Neuron (in vitro differentiated cells): ENCODE measurements at regions not wholly inside any gene's neighbourhood (a gene's known extent, or its start where the extent isn't known, plus 50 kb on each side); places are given as distances from the start of the nearest gene placed in this dataset.
A peak's percentile ranks its signal among the peaks of the same experiment; 100 is the strongest.

Experiments
- H2AFZ ChIP-seq: one replicate; pipeline ENCODE4 v1.6.1; 2013; ENCODE audit warnings: low read depth, mild to moderate bottlenecking, inconsistent platforms, low read length, moderate library complexity
- H3K27me3 ChIP-seq: one replicate; pipeline ENCODE4 v1.6.1; 2013; ENCODE audit warnings: low read length; ENCODE audit not compliant: insufficient read depth
- H3K36me3 ChIP-seq: one replicate; pipeline ENCODE4 v1.6.1; 2013; ENCODE audit warnings: low read length; ENCODE audit not compliant: insufficient read depth
- H3K4me1 ChIP-seq: one replicate; pipeline ENCODE4 v1.6.1; 2013; ENCODE audit warnings: low read length; ENCODE audit not compliant: insufficient read depth
- H3K4me3 ChIP-seq: 2 replicates; pipeline ENCODE4 v1.5.1; 2013; ENCODE audit warnings: mild to moderate bottlenecking, low read length, moderate library complexity
- H3K9me3 ChIP-seq: one replicate; pipeline ENCODE4 v1.6.1; 2013; ENCODE audit warnings: low read length

- Histone ChIP-seq H2AFZ (no peak overlapping the region), H3K4me1 (peaks cover 3% of the 10 kb centered on the region), H3K27me3 (no peaks in the 10 kb centered on the region), H3K9me3 (no peaks in the 10 kb centered on the region), H3K36me3 (no peaks in the 10 kb centered on the region), H3K4me3 (no peak overlapping the region)
Observed at GRCh38 chr18:34550902-34551301, 159.2 kb upstream of the DTNA start.

GRCh38 chr18:34551824-34552223 is 158.3 kb upstream of the DTNA start:
- H3K4me3 ChIP-seq = no peak overlapping the region
- no peaks in the 10 kb centered on the region for H3K9me3 ChIP-seq
- H3K27me3 ChIP-seq = no peaks in the 10 kb centered on the region
- H2AFZ ChIP-seq = no peak overlapping the region
- no peaks in the 10 kb centered on the region for H3K36me3 ChIP-seq
- H3K4me1 ChIP-seq = peaks cover 3% of the 10 kb centered on the region

GRCh38 chr18:34562252-34562870 is 147.7 kb upstream of the DTNA start:
- no peaks in the 10 kb centered on the region for H3K36me3 ChIP-seq

GRCh38 chr18:34567857-34568256 is 142.2 kb upstream of the DTNA start:
- Histone ChIP-seq H3K4me1 (no peaks in the 10 kb centered on the region), H2AFZ (no peak overlapping the region), H3K36me3 (no peaks in the 10 kb centered on the region), H3K27me3 (no peaks in the 10 kb centered on the region), H3K4me3 (no peak overlapping the region), H3K9me3 (no peaks in the 10 kb centered on the region)

More at GRCh38 chr18:34562252-34562870, 147.7 kb upstream of the DTNA start:
- Histone ChIP-seq H3K4me1 (no peaks in the 10 kb centered on the region), H2AFZ (no peak overlapping the region), H3K27me3 (no peaks in the 10 kb centered on the region), H3K9me3 (no peaks in the 10 kb centered on the region), H3K4me3 (no peak overlapping the region)

GRCh38 chr18:34576622-34577021 is 133.5 kb upstream of the DTNA start:
- H3K27me3 ChIP-seq = no peaks in the 10 kb centered on the region
- no peak overlapping the region for H2AFZ ChIP-seq
- no peak overlapping the region for H3K4me3 ChIP-seq
- H3K36me3 ChIP-seq = no peaks in the 10 kb centered on the region
- no peaks in the 10 kb centered on the region for H3K4me1 ChIP-seq
- no peaks in the 10 kb centered on the region for H3K9me3 ChIP-seq

- Histone ChIP-seq H3K4me3 (no peak overlapping the region), H3K9me3 (no peaks in the 10 kb centered on the region), H3K27me3 (no peaks in the 10 kb centered on the region), H2AFZ (no peak overlapping the region), H3K36me3 (no peaks in the 10 kb centered on the region), H3K4me1 (no peaks in the 10 kb centered on the region)
Observed at GRCh38 chr18:34583895-34584294, 126.2 kb upstream of the DTNA start.

GRCh38 chr18:34590503-34590902 is 119.6 kb upstream of the DTNA start:
- Histone ChIP-seq H3K4me1 (peaks cover 17% of the 10 kb centered on the region), H2AFZ (no peak overlapping the region), H3K4me3 (no peak overlapping the region), H3K9me3 (no peaks in the 10 kb centered on the region), H3K27me3 (no peaks in the 10 kb centered on the region), H3K36me3 (no peaks in the 10 kb centered on the region)

- H3K4me1 ChIP-seq = peaks cover 17% of the 10 kb centered on the region
- no peaks in the 10 kb centered on the region for H3K36me3 ChIP-seq
- H3K4me3 ChIP-seq = no peak overlapping the region
- H3K9me3 ChIP-seq = no peaks in the 10 kb centered on the region
- no peaks in the 10 kb centered on the region for H3K27me3 ChIP-seq
- no peak overlapping the region for H2AFZ ChIP-seq
Observed at GRCh38 chr18:34591920-34592444, 118.1 kb upstream of the DTNA start.

GRCh38 chr18:34592481-34592880 is 117.6 kb upstream of the DTNA start:
- Histone ChIP-seq H3K4me1 (peaks cover 17% of the 10 kb centered on the region), H3K27me3 (no peaks in the 10 kb centered on the region), H3K36me3 (no peaks in the 10 kb centered on the region), H3K9me3 (no peaks in the 10 kb centered on the region), H3K4me3 (no peak overlapping the region), H2AFZ (peak overlapping the region; percentile 58)

- H3K4me1 ChIP-seq = peaks cover 17% of the 10 kb centered on the region
- peak overlapping the region; percentile 45 for H3K4me3 ChIP-seq
- no peaks in the 10 kb centered on the region for H3K9me3 ChIP-seq
- H3K27me3 ChIP-seq = no peaks in the 10 kb centered on the region
- peak overlapping the region; percentile 58 for H2AFZ ChIP-seq
- H3K36me3 ChIP-seq = no peaks in the 10 kb centered on the region
Observed at GRCh38 chr18:34592961-34593382, 117.1 kb upstream of the DTNA start.

- Histone ChIP-seq H3K4me3 (no peak overlapping the region), H3K9me3 (no peaks in the 10 kb centered on the region), H3K27me3 (no peaks in the 10 kb centered on the region), H3K36me3 (no peaks in the 10 kb centered on the region), H3K4me1 (peaks cover 17% of the 10 kb centered on the region), H2AFZ (no peak overlapping the region)
Observed at GRCh38 chr18:34594266-34594665, 115.8 kb upstream of the DTNA start.

GRCh38 chr18:34595690-34596089 is 114.4 kb upstream of the DTNA start:
- H3K27me3 ChIP-seq = no peaks in the 10 kb centered on the region
- H3K9me3 ChIP-seq = no peaks in the 10 kb centered on the region
- H3K4me1 ChIP-seq = peaks cover 17% of the 10 kb centered on the region
- no peaks in the 10 kb centered on the region for H3K36me3 ChIP-seq
- H3K4me3 ChIP-seq = no peak overlapping the region
- no peak overlapping the region for H2AFZ ChIP-seq

- H3K27me3 ChIP-seq = no peaks in the 10 kb centered on the region
- H3K4me3 ChIP-seq = no peak overlapping the region
- H3K36me3 ChIP-seq = no peaks in the 10 kb centered on the region
Observed at GRCh38 chr18:34598120-34598635, 111.9 kb upstream of the DTNA start.

GRCh38 chr18:34600158-34600557 is 109.9 kb upstream of the DTNA start:
- H2AFZ ChIP-seq = no peak overlapping the region
- H3K4me1 ChIP-seq = no peaks in the 10 kb centered on the region
- no peak overlapping the region for H3K4me3 ChIP-seq
- no peaks in the 10 kb centered on the region for H3K36me3 ChIP-seq
- H3K9me3 ChIP-seq = no peaks in the 10 kb centered on the region
- H3K27me3 ChIP-seq = no peaks in the 10 kb centered on the region

More at GRCh38 chr18:34598120-34598635, 111.9 kb upstream of the DTNA start:
- peaks cover 8% of the 10 kb centered on the region for H3K4me1 ChIP-seq
- no peak overlapping the region for H2AFZ ChIP-seq
- H3K9me3 ChIP-seq = no peaks in the 10 kb centered on the region
